GDM1 (cell line): ENCODE measurements at regions not wholly inside any gene's neighbourhood (a gene's known extent, or its start where the extent isn't known, plus 50 kb on each side); places are given as distances from the start of the nearest gene placed in this dataset.
"Not testable (repeated sequence)": the region's sequence is repeated elsewhere in the genome, so short reads cannot be mapped to it uniquely, and the experiment has no call there.

Source experiments
- DNase-seq: peaks from one replicate; lab custom pipeline; 2025; lab: John Stamatoyannopoulos, UW

DNA sequence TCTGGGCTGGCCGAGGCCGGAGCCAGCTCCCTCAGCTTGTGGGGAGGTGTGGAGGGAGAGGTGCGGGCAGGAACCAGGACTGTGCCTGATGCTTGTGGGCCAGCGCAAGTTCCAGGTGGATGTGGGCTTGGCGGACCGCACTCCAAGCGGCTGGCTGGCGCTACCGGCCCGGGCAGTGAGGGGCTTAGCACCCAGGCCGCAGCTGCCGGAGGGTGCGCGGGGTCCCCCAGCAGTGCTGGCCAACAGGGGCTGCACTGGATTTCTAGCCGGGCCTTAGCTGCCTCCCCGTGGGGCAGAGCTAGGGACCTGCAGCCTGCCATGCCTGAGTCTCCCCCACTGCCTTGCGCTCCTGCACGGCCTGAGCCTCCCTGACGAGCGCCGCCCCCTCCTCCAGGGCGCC lies 242.8 kb downstream of the CCSER2 start:
- no peak for DNase-seq

DNA sequence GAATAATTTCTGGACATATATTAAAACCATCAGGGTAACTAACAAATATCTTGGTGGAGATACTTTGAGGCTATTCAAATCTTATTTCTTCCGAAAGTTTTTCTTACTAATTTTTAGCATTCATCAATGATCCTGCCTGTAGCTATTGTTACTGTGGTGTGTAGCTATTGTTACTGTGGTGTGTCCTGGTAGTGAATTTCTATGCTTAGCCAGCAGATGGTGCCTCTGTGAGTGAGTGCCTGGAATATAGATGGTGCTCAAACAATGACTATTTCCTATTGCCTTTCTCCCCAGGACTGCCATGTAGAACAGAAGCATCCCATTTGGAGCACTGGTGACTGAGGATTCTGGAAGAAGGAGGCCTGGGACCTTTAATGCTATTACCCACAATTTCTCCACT lies 245.7 kb downstream of the CCSER2 start:
- no peak for DNase-seq

DNA sequence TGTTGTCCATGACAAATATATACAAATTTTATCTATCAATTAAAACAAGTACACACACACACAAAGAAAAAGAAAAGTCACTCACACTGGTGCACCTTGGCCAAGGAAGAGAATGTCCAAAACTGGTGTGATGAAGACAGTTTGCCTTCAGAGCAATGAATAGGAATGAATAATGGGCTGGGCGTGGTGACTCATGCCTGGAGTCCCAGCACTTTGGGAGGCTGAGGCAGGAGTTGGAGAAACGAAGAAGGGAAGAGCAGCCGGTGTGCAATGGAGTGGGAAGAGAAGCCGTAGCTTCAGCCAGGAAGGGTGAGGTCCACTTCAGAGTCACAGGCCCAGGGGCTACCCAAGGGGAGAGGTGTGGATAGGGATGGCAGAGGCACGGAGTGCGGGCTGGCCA lies 253.6 kb downstream of the CCSER2 start:
- DNase-seq, result no peak

DNA sequence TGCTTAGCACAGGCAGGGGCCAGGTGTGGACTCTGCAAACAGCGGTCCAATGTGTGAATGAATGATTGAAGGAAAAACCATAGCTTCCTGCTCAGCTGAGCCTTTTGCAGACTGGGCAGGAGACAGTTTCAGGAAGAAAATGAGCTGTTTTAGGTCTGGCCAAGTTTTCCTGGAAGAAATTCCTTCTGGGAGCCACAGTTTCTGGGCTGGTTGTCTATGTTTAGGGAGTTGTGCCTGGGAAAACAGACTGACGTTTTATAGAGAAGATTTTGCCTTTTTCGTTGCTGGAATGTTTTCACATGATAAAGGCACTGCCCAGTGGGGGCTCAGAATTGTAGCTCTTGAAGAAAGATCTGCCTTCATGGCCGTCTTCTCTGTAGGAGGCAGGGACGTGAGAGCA lies 255.1 kb downstream of the CCSER2 start:
- no peak for DNase-seq

DNA sequence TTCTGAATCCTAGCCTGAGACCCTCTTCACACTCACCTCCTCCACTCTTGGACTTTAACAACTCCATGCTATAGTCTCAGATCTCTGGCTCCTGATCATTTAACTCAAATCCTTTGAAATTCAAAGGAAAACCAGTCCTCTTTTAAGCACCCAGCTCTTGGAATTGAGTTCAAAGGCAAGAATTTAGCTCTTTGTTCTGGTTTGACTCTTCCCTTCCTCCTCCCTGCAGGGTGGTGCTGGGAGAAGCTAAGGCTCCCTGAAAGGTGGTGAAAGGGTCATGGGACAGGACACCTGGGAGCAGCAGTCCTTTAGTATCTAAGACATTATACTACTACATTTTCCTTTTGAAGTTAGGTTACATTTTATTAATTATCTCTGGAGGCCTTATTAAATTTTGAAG lies 259.4 kb downstream of the CCSER2 start:
- no peak for DNase-seq

DNA sequence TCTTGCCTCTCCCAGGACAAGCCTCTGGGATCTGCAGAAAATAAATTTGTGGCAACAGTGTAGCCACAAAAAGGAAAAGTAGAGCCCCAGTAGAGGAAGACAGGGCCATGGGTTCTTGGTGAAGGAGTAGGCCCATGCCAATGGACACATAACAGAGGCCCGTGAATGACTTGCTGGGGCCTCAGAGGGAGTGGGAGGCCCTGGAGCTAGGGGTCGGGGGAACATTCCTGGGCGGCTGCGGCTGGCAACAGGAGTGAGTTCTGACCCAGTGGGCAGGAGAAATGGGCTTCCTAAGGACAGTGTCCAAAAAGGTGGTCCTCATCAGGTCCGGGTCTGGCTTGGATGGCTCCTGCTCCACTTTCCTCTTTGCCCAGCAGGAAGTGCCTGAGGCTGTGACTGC lies 260.0 kb downstream of the CCSER2 start:
- no peak for DNase-seq

DNA sequence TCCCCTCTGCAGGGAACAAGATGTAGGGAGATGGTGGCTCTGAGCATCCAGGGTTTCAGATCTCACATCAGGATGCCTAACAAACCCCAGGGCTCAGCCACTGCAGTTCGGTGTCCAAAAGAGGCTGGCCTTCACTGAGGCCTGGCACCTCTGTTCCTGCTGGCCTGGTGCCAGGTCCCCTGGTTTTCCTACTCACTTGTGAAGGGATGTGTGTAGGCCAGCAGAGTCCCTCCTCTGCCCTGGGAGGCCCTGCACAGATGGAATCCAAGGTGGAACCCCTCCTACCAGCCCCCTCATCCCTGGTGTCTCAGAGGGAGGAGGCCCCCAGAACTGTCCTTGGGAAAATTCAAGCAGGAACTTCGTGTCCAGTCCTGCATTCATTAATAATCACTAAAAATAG lies 260.6 kb downstream of the CCSER2 start:
- no peak for DNase-seq

DNA sequence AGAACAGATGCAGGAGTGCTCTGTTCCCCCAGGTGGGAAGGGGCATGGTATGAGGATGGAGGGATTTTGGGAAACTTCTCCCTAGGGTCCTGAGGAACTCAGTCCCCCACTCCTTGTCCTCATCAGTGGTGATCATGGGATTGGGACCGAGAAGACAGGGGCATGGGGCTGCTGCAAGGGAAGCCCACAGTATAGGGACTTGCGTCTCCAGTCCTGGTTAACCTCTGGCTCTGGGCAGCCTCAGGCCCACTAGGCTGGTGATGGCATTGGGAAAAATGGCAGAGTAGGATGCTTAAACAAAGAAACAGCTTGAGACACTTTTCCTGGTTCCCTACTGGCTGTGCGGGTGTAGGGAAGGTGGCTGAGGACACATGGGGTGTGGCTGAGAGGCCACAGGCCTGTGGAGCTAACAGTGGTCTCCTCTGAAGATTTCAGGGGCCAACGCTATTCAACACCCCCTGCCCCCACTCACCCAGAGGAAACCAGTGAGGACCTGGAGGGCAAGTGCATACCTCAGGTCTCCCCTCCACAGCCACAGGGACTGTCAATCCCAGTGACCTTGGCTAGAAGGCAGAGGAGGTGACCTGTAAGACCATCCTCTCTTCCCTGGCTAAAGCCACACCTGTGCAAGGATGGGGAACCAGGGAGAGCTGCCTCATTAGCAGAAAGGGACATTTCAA lies 261.3 kb downstream of the CCSER2 start:
- DNase-seq, result no peak

DNA sequence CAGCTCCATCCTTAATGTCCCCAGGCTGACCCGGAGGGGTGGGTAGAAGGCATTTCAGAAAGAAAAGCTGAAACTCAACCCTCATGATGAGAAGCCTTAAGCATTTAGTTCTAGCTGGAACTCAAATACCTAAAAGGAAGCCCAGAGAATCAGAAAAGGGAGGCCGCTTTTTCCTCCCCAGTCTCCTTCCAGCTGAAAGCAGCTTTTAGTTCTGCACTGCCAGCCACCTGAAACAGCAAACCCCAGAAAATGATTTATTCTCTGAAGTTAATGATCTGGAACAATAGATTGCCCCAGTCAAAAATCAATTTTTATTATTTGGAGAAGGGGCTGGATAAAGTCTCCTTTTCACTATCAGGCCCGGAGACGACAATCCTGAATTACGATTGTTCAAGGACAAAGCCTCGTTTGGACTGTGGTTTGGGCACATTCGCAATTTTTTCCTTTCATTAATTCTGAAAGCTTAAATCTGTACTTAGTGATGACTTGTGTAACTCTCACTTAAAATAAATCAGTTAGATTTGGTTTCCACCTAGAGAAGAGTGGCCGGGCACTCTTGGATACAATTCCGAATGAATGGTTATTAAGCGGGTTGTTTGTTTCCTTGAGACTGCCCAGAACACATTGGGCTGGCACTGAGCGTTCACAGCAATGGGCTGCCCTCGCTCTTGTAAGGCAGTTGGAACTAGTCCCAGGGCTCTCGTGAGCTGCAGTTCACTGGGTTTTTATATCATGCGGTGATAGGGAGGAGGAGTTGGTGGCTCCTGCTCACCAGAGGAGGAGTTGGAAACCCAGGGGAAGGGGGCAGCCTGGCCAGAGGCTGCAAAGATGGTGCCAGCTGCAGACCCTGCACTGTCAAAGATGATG lies 262.2 kb downstream of the CCSER2 start:
- no peak for DNase-seq

DNA sequence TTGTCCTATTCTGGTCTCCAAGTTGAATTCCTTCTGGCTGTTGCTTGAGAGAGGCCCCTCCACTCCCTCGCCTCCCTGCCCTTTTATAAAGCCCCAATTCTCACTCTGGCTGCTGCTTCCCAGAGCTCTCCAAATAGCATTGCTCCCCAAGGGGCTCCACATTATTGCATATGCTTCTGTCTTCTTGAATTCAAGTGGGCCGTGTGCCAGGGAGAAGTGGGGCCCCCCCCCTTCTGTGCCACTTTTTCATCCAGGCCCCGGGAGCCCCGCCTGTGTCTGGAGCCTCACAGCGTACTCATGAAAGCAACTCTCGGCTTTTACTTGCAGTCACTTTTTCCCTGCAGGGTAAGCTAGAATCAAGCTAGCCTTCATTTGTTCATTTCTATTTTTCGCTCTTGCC lies 265.1 kb downstream of the CCSER2 start:
- DNase-seq, result no peak

DNA sequence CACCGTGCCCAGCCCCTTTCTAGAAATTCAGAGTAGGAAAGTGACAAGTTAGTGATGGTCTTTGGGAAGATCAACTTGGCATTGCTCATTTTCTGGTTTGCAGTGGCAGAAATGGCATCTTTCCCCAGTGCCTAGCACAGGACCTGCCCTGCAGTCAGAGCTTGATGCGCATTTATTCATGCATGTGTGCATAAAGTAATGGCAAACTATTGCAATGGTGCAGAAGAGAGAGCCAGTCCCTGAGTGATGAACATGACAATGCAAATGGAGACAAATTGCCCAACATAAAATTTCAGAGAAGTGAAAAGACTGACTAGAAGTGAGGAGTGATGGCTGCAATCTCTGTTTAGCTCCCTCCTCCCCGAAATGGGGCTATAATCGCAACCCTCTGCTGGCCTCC lies 268.2 kb downstream of the CCSER2 start:
- DNase-seq, result no peak

DNA sequence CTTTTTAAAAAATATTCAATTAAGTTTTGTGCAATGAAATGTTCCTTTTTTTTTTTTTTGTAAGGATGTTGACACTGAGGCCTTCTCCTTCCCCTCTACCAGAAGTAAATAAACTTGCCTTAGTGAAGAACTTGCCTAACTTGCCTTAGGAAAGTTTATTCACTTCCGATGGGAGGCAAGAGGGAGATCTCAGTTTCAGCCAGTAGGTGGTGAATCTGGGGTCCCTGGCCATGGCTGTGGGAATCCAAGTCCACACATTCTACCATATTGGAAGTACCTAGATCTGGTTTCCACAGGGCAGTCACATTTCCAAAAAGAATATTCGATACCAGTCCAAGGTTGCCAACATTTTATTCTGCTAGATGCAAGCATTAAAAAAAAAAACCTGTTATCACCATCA lies 270.9 kb downstream of the CCSER2 start:
- no peak for DNase-seq

DNA sequence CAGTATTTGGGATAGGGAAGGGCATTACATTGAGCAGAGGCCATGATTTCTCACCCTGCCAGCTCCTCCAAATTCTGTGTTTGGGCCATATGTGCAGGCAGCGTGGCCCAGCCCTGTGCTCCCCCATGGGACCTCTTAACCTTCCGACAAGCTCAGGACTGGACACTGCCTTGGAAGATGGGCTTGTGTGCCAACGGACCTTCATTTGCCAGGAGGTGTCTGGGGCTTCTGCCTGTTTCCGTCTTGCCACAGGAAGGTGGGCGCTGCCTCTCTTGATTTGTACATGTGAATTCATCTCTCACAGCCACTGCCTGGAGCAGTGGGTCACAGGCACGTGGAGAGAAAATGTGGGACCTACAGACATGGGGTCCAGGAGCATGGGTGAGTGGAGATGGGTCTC lies 272.6 kb downstream of the CCSER2 start:
- no peak for DNase-seq

DNA sequence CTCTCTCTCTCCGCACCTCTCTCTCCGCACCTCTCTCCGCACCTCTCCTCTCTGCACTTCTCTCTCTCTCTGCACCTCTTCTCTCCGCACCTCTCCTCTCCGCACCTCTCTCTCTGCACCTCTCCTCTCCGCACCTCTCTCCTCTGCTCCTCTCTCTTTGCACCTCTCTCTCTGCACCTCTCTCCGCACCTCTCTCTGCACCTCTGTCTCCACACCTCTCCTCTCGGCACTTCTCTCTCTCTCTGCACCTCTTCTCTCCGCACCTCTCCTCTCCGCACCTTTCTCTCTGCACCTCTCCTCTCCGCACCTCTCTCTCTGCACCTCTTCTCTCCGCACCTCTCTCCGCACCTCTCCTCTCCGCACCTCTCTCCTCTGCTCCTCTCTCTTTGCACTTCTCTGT lies 274.2 kb downstream of the CCSER2 start:
- not testable (repeated sequence) for DNase-seq

DNA sequence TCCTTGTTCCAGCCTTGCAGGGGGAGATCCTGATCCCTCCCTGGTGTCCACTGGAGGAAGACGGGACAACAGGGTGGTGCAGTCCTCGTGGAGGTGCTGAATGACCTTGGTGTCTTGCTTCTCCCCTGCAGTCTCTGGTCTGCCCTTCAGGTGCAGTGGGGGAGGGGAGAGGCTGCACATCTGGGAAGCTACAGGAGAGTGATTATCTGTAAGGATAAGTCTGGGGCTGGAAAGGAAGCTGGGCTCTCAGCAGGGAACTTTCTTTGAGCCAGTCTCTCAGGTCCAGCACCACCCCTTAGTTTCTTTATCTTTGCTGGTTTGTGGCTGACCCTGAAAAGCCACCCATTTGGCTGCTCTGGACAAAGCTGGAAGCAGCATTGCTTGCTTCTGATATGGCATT lies 275.6 kb downstream of the CCSER2 start:
- no peak for DNase-seq

DNA sequence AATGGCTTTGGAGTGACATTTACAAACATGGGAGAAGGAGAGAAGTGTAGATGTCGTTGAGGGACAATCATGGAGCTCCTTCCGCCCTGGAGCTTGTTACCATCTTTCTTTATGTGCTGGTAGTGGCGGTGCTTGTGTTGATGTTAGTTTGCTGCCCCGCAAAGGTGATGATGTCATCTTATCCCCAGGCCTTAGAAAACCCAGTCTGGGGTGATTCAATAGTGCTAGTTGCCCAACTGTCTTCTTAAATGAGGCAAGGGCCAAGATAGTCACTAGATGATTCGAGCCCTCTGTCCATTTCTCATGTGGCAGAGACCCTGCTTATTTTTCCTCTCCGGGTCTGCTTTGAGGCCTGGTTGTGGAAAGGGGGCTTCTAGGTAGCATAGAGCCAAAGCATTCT lies 277.4 kb downstream of the CCSER2 start:
- no peak for DNase-seq

DNA sequence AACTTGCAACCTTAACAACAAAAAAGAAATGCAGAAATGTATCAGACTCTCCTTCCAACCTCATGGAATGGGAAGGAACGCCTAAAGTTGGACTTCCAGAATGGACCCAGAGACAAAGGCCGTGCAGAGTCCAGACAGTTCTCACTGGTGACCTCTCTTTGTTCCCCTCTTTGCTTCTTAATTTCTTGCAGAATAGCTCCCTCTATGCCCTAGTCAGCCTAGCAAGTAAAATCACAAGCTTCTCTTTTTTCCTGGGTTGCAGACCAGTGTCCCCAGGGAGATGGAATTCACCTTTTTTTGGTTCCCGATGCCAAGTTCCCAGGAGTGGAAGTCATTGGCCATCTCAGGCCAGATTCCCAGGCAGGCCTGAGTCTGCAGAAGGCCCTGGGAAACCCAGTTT lies 278.0 kb downstream of the CCSER2 start:
- no peak for DNase-seq

DNA sequence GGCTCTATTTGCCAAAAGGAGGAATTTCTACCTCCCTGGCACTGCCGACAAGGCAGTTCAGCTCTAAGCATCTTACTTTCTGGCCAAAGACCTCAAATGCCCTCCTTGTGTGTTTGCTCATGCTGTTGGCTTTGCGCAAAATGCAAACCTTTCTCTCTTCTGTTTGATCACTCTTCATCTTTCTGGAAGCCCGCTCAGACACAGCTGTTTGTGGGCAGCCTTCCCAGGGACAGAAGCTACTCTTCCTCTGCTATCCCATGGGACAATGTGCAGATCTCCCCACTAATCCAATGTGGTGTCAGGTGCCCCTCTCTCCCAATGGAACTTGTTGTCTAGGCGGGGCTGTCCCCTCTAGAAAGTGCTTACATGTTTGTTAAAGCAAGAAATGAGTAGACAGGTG lies 278.7 kb downstream of the CCSER2 start:
- DNase-seq, result no peak

DNA sequence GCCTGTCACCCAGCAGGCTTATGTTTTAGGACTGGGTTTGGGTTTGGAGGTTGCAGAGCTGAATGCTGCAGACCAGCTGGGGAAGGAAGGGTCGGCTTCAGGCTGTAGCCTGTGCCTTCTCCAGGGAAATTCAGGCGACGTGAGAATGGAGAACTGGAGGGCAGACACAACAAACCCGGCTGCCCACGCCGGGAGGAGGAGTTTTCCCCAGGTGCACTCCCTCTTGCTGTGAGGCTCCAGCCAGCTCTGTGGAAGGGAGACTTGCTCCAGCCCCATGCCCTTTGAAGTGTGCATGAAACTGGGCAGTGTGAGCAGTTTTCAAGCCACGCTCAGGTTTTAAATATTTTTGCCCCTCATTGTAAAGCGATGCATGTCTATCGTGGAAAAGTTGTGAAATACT lies 279.1 kb downstream of the CCSER2 start:
- no peak for DNase-seq

DNA sequence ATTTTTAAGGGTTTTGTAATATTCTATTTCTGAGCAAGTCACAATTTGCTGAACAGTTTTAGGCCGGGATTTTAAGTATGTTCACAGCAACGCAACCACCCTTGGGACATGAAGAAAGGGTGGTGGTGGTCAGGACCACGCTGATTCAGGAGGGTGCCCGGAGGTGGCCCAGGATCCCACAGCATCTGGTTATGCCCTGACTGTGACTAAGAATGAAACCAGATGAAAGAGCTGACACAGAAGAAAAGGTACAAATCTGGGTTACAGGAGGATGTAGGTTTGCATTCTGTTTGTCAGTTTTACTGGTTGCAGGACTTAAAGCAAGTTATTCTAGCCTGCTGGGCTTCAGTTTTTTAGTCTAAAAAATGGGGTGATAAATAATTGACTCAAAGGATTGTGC lies 279.7 kb downstream of the CCSER2 start:
- no peak for DNase-seq

DNA sequence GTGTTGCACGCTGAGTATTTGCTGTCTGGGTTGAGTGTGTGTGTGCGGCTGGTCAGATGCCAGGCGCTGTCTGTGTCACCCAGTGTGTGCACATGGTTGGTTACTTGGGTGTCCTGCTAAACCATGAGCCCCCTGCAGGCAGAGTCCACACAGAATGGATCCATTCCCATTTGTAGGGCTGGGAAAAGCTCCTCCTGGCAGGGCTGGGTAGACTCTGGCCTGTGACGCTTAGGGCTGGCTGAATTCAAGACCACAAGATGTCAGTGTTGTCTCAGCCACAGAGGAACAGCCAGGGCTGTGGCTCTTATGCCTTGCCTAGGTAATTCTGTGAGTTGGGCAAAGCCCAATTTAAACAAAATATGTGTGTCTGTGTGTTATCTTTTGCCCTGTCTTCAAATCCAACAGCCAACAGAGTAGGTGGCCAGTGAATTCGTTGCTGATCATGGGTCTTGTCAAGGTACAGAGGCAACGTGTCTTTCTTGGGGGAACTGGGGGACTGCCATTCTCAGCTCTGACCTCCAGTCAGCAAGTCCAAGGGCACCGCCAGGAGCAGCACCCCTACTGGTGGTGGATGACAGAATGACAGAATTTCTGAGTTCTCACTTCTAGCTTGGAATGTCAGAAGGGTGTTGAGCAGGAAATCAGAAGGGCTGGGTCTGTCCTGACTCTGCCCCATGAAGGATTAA lies 285.1 kb downstream of the CCSER2 start:
- no peak for DNase-seq

DNA sequence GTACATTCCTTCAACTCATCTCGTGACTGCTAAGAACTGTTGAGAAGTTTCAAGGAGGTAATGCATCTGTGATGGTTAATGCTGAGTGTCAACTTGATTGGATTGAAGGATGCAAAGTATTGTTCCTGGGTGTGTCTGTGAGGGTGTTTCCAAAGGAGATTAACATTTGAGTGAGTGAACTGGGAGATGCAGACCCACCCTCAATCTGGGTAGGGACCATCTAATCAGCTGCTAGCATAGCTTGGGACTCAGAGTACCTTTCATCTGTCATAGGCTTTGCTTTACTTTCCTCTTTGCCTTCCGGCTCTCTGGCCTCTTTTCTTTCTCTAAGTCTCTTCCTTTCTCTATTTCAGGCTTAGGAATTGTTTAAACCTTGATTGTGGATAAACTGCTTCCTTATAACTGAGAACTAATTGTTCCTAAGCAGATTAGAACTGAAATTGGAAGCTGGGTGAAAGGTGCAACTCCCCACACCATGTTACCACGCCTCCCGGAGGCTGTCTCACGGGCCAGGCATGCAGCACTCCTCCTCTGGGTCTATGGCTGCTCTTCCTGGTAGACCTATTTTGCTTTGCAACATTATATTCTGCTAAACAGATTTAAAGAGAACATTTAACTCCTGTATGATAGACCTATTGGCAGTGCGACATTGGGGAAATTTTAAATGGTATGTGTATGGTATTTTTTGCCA lies 298.2 kb downstream of the CCSER2 start:
- DNase-seq, result no peak

DNA sequence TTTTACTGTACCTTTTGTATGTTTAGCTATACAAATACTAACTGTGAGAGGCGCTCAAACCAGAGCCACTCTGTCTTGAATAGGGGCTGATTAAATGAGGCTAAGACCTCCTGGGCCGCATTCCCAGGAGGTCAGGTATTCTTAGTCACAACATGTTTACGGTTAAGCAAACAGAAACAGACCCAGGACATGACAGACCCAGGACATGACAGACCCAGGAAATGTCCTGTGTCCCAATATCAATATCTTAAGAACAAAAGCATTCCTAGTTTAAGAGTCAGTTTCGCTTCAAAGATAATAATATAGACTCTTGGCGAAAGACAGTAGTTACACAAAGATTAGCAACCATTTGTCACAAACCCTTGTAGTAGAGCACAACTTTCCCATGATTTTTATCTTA lies 304.5 kb downstream of the CCSER2 start:
- DNase-seq, result no peak
